SK-N-SH treated with all-trans-retinoic acid at 6 μM for 48 hours (cell line): ENCODE measurements at regions not wholly inside any gene's neighbourhood (a gene's known extent, or its start where the extent isn't known, plus 50 kb on each side); places are given as distances from the start of the nearest gene placed in this dataset.

Experiments
- ARNTL ChIP-seq: fragments of 450-650 bp; formaldehyde crosslinking; IDR thresholded peaks from 2 replicates; pipeline ENCODE4 v1.5.0; 2020; ENCODE audit warnings: low read depth, mild to moderate bottlenecking, moderate library complexity, borderline replicate concordance
- CREB5 ChIP-seq: fragments of 250-450 bp; sonication (Bioruptor Pico); IDR thresholded peaks from 2 replicates; pipeline ENCODE4 v1.5.1; 2020; ENCODE audit warnings: low read depth, mild to moderate bottlenecking, moderate library complexity
- CSDC2 ChIP-seq: fragments of 250-450 bp; sonication (Bioruptor Pico); IDR thresholded peaks from 2 replicates; pipeline ENCODE4 v1.5.0; 2020; ENCODE audit warnings: mild to moderate bottlenecking, moderate library complexity
- GLIS3 ChIP-seq: fragments of 250-450 bp; sonication (Bioruptor Pico); IDR thresholded peaks from 2 replicates; pipeline ENCODE4 v1.5.0; 2020; ENCODE audit warnings: mild to moderate bottlenecking, moderate library complexity
- OSR1 ChIP-seq: fragments of 250-450 bp; sonication (Bioruptor Pico); IDR thresholded peaks from 2 replicates; pipeline ENCODE4 v1.8.0; 2022; ENCODE audit warnings: moderate library complexity, mild to moderate bottlenecking, inconsistent platforms
- PATZ1 ChIP-seq: fragments of 250-450 bp; sonication (Bioruptor Pico); IDR thresholded peaks from 2 replicates; pipeline ENCODE4 v1.8.0; 2020; ENCODE audit warnings: mild to moderate bottlenecking, moderate library complexity, borderline replicate concordance
- SNAI2 ChIP-seq: fragments of 250-450 bp; sonication (Bioruptor Pico); IDR thresholded peaks from 2 replicates; pipeline ENCODE4 v1.5.0; 2020; ENCODE audit warnings: mild to moderate bottlenecking, moderate library complexity
- TCF4 ChIP-seq: fragments of 250-450 bp; sonication (Bioruptor Pico); IDR thresholded peaks from 2 replicates; pipeline ENCODE4 v1.8.0; 2021; ENCODE audit warnings: mild to moderate bottlenecking, moderate library complexity, borderline replicate concordance
- ZC3H10 ChIP-seq: fragments of 250-450 bp; sonication (Bioruptor Pico); IDR thresholded peaks from 2 replicates; pipeline ENCODE4 v1.5.1; 2021; ENCODE audit warnings: mild to moderate bottlenecking, moderate library complexity
- ZFP30 ChIP-seq: fragments of 450-650 bp; formaldehyde crosslinking; IDR thresholded peaks from 2 replicates; pipeline ENCODE4 v1.5.0; 2022; ENCODE audit warnings: mild to moderate bottlenecking, moderate library complexity

GRCh38 chr3:28042707-28043106 is 198.7 kb upstream of the CMC1 start:
- TF ChIP-seq OSR1 (CRISPR knock-in tag): no peak
- TF ChIP-seq CSDC2 (CRISPR knock-in tag): no peak
- TF ChIP-seq ZFP30 (CRISPR knock-in tag): no peak
- no peak for TF ChIP-seq GLIS3 (CRISPR knock-in tag)
- no peak for TF ChIP-seq ZC3H10
- TF ChIP-seq TCF4: no peak
- TF ChIP-seq ARNTL: no peak
- TF ChIP-seq PATZ1 (CRISPR knock-in tag): no peak
- TF ChIP-seq CREB5 (CRISPR knock-in tag): no peak
- TF ChIP-seq SNAI2 (CRISPR knock-in tag): no peak
